22Rv1 (cell line): ENCODE measurements at regions not wholly inside any gene's neighbourhood (a gene's known extent, or its start where the extent isn't known, plus 50 kb on each side); places are given as distances from the start of the nearest gene placed in this dataset.

Experiments
- H3K27ac ChIP-seq: fragments of 450-650 bp; 2 replicates; pipeline ENCODE4 v1.5.1; 2017
- ZFX ChIP-seq: fragments of 450-650 bp; IDR thresholded peaks from 2 replicates; pipeline ENCODE4 v1.6.1; 2017; ENCODE audit warnings: antibody characterized with exemption, borderline replicate concordance
- TF ChIP-seq, protein P1 (sequence below): fragments of 450-650 bp; IDR thresholded peaks from 2 replicates; pipeline ENCODE4 v1.5.1; 2017; ENCODE audit warnings: mild to moderate bottlenecking

DNA sequence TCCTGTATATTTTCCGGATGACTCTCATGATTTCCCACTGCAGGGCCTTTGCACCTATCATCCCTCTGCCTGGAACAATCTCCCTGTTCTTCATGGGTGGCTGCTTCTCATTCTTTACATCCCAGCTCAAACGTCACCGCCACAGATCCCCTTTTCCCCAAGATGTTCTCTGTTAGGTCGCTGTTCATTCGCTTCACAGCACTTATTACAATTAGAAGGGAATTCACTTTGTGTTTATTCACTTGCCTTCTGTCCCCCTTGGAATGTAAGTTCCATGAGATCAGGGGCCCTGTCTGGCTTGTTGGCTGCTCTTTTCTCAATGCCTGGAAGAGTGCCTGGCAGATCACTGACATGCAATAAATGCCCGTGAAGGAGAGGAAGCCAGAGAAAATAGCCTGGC, 106.7 kb downstream of the FOXI3 start:
- no peak overlapping the region for H3K27ac ChIP-seq
- no peak for TF ChIP-seq ZFX
- TF ChIP-seq, protein P1, sequence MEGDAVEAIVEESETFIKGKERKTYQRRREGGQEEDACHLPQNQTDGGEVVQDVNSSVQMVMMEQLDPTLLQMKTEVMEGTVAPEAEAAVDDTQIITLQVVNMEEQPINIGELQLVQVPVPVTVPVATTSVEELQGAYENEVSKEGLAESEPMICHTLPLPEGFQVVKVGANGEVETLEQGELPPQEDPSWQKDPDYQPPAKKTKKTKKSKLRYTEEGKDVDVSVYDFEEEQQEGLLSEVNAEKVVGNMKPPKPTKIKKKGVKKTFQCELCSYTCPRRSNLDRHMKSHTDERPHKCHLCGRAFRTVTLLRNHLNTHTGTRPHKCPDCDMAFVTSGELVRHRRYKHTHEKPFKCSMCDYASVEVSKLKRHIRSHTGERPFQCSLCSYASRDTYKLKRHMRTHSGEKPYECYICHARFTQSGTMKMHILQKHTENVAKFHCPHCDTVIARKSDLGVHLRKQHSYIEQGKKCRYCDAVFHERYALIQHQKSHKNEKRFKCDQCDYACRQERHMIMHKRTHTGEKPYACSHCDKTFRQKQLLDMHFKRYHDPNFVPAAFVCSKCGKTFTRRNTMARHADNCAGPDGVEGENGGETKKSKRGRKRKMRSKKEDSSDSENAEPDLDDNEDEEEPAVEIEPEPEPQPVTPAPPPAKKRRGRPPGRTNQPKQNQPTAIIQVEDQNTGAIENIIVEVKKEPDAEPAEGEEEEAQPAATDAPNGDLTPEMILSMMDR: no peak

DNA sequence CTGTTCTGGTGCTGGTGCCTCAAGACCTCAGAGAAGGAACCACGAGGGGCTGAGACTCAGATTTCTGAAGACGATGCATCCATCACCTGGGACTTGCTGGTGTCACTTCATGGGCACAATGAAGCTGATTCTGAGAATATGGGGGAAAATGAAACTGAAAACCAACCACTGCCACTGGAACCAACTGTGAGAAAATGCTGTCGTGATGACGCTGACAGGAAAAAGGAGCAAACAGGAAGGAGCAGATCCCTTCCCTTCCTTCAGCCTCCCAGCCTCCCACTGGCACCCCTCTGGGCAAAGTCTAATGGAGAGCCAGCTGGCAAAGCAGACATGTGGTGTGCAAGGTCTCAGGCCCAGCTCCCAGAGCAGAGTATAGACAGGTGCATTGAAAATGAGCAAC, 109.7 kb downstream of the FOXI3 start:
- TF ChIP-seq, protein P1: no peak
- no peak for TF ChIP-seq ZFX
- H3K27ac ChIP-seq: no peak overlapping the region

DNA sequence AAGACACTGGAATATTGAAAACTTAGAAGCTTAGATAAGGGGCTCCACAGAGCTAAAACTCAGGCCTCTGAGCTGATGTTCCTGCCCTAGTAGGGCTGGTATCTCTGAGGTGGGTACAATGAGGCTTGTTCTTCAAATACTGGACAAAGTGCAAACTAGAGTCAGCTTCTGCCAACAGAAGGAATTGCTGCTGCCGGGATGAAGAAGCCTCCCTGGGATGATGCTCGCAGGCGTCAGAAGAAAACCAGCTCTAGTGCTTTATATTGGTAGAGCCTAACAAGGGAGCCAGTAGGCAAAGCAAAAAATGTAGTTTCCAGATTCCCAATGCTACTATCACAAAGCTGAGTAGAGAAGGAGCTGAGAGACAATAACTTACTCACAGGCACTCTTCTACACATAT, 118.1 kb downstream of the FOXI3 start:
- no peak overlapping the region for H3K27ac ChIP-seq
- no peak for TF ChIP-seq ZFX
- TF ChIP-seq, protein P1: no peak

DNA sequence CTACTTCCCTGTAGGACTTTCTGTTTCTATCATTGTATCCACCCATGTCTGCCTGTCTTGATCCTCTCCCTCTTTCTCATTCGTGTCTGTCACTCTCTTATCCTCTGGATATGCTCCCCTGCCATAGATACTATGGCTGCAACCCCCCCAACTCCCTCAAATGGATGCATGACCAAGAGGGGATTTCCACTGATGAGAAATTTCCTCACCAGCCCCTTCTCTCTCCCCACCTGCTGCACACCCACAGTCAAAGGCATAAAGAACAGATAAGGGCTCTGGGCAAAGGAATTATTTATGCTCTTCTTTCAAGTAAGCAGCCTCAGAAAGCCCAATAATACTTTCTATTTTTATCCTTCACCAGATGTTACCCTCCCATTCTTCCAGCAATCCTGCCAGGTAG, 121.3 kb downstream of the FOXI3 start:
- H3K27ac ChIP-seq: no peak overlapping the region
- TF ChIP-seq, protein P1: no peak
- TF ChIP-seq ZFX: no peak

DNA sequence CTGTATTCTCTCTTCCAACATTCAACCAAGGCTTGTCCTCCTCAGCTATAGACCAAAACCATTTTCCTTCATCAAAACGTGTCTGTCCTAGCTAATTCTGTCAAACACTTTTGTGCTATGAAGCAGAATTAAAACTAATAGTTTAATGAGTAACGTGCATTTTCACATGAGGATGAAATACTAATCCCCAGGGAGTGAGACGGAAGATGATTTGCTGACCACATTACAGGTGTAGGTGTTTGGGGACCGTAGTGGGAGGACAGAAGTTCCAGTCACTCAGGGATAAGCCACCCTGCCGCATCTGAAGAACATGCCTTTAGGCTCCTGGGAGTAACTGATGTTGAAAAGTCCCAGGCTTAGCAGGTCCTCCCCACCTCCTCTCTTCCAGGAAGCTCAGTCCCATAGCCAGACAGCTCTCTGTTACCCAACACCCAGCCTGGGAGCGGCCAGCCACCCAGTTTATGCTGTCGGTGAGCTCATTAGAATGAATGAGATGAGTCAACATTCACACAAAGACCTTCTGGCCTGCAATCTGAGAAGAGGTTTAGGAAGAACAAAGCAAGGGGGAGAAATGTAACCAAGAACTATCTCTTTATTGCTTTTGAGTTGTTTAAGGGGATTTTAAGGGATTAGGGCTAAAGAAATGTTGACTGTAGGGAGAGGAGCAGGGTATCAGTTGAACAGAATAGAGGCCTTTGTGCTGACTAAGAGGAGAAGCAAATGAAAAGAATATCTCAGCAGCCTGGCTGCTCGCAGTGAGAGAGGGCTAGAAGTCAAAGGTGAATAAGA, 122.5 kb downstream of the FOXI3 start:
- TF ChIP-seq ZFX: no peak
- TF ChIP-seq, protein P1: no peak

DNA sequence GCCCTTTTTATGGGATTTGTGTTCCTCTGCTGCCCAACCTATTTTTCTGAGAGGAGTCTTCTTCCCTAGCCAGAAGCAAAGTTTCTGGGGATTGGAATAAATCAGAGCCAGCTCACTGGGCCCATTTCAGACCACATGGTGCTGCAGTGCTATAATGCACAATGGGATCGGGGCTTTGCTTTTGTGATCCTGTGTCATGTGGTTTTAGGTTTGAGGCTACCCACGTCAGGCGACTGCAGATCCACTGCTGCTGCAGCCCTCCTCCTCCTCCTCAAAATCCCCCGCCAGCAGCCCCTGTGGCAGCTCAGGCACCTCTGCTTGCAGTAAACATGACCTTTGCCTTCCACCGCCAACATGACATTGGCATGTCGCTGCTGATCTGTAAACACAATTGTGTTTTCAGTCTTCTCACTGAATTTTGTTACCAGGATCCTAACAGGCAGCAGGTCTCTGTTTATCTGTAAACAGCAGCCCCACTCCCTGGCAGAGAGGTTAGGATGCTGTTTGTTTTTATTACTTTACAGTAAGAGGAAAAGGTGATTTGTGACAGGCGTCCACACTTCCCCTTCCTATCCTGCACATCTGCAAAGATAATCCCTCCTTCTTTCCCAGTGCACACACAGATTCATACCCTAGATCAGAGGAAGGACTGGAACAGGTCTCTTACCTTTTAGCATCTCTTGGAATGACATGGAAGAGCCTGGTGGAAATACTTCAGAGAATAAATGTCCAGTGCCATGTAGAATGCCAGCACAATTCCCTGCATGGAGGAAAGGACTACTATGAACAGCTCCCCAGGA, 130.8 kb downstream of the FOXI3 start:
- H3K27ac ChIP-seq: no peak overlapping the region
- TF ChIP-seq, protein P1: no peak
- no peak for TF ChIP-seq ZFX

More for the DNA sequence above, 122.5 kb downstream of the FOXI3 start:
- H3K27ac ChIP-seq: no peak overlapping the region
